Naive thymus-derived CD8-positive, alpha-beta T cell (primary cell): ENCODE measurements at regions not wholly inside any gene's neighbourhood (a gene's known extent, or its start where the extent isn't known, plus 50 kb on each side); places are given as distances from the start of the nearest gene placed in this dataset.

Experiments used
- ATAC-seq, 2 donors: fragments of 150-1000 bp; cut with Tn5 transposase in 1 of 2; sonication (Bioruptor Pico), chemical (Tn5 transposase) in 1 of 2; 1 replicate in 1 of 2; 2 replicates in 1 of 2; pipeline ENCODE4 v1.10.0; 2021; ENCODE audit warnings: mild to moderate bottlenecking in 2 of 2, moderate library complexity in 2 of 2
- POLR2A ChIA-PET: fragments of 350-600 bp; sonication (Branson Sonifier 250); formaldehyde crosslinking; loops from one replicate; lab custom pipeline; 2021; ENCODE audit warnings: antibody characterized with exemption; lab: Charles Lee
- DNase-seq, 10 donors: peaks; one replicate each; pipeline versions ENCODE4 v3.0.0 to v3.0.0-alpha.2; 2020 to 2022
- H3K27ac Mint-ChIP-seq, 10 donors: one replicate each; pipeline ENCODE4 v1.8.0; 2020 to 2022; ENCODE audit warnings: mild to moderate bottlenecking in 10 of 10, mixed read lengths in 10 of 10, moderate library complexity in 4 of 10, inconsistent platforms in 1 of 10
- H3K27me3 Mint-ChIP-seq, 5 donors: one replicate each; pipeline ENCODE4 v1.8.0; 2021 to 2022; ENCODE audit warnings: mixed read lengths in 5 of 5
- H3K36me3 Mint-ChIP-seq, 3 donors: one replicate each; pipeline ENCODE4 v1.8.0; 2020 to 2022; ENCODE audit warnings: mixed read lengths in 3 of 3, mild to moderate bottlenecking in 2 of 3, inconsistent platforms in 1 of 3
- H3K4me1 Mint-ChIP-seq, 4 donors: one replicate each; pipeline ENCODE4 v1.8.0; 2021 to 2022; ENCODE audit warnings: mixed read lengths in 4 of 4
- H3K4me3 Mint-ChIP-seq, 10 donors: one replicate each; pipeline ENCODE4 v1.8.0; 2020 to 2022; ENCODE audit warnings: mild to moderate bottlenecking in 10 of 10, mixed read lengths in 10 of 10, moderate library complexity in 6 of 10, inconsistent platforms in 1 of 10
- H3K9me3 Mint-ChIP-seq, 9 donors: one replicate each; pipeline ENCODE4 v1.8.0; 2020 to 2022; ENCODE audit warnings: mixed read lengths in 9 of 9, mild to moderate bottlenecking in 3 of 9, inconsistent platforms in 1 of 9, moderate library complexity in 1 of 9

- Mint-ChIP-seq H3K27me3 (no peaks in the 10 kb centered on the region), H3K4me3 (peak overlapping the region in 9 of 10 donors; percentile 5 to 79 (median 41)), H3K27ac (peak overlapping the region; percentile 29 to 98 (median 80)), H3K36me3 (no peaks in the 10 kb centered on the region), H3K4me1 (peaks cover 49 to 91% (median 81%) of the 10 kb centered on the region in 4 donors), H3K9me3 (no peaks in the 10 kb centered on the region)
- ATAC-seq (no peak), DNase-seq (no peak)
- POLR2A ChIA-PET, result interaction anchor here (1.6 kb wide), 1 partner anchor 9 kb away, joined by 8 read pairs; no protein-coding TSS in a partner anchor
Observed at GRCh38 chr13:30151388-30151787, 156.0 kb downstream of the KATNAL1 start.

GRCh38 chr13:30149248-30149647, 158.1 kb downstream of the KATNAL1 start:
- ATAC-seq, result no peak
- no peak for DNase-seq
- H3K36me3 Mint-ChIP-seq, result peaks cover 0 to 6% (median 4%) of the 10 kb centered on the region in 3 donors
- H3K27ac Mint-ChIP-seq, result peak overlapping the region in 7 of 10 donors; percentile 84 to 98 (median 95)
- POLR2A ChIA-PET, result interaction anchor here (0.9 to 4.4 kb wide), 5 partner anchors 8 to 468 kb away, joined by 4 to 39 read pairs (median 4); partner anchors contain the start of gene USPL1
- H3K27me3 Mint-ChIP-seq, result no peaks in the 10 kb centered on the region
- H3K4me1 Mint-ChIP-seq, result peaks cover 48 to 91% (median 82%) of the 10 kb centered on the region in 4 donors
- peaks cover 0 to 7% (median 0%) of the 10 kb centered on the region in 9 donors for H3K9me3 Mint-ChIP-seq
- H3K4me3 Mint-ChIP-seq, result peak overlapping the region in 7 of 10 donors; percentile 14 to 73 (median 66)

GRCh38 chr13:30148786-30149185, 158.6 kb downstream of the KATNAL1 start:
- Mint-ChIP-seq H3K27me3 (no peaks in the 10 kb centered on the region), H3K27ac (peak overlapping the region in 9 of 10 donors; percentile 76 to 98 (median 95)), H3K36me3 (peaks cover 0 to 7% (median 4%) of the 10 kb centered on the region in 3 donors), H3K9me3 (peaks cover 0 to 9% (median 0%) of the 10 kb centered on the region in 9 donors), H3K4me1 (peaks cover 47 to 89% (median 84%) of the 10 kb centered on the region in 4 donors), H3K4me3 (peak overlapping the region in 9 of 10 donors; percentile 9 to 81 (median 66))
- DNase-seq (no peak), ATAC-seq (no peak)
- POLR2A ChIA-PET, result interaction anchor here (0.9 to 4.4 kb wide), 9 partner anchors 9 to 469 kb away, joined by 3 to 39 read pairs (median 4); partner anchors contain the start of genes HMGB1 and USPL1

DNA sequence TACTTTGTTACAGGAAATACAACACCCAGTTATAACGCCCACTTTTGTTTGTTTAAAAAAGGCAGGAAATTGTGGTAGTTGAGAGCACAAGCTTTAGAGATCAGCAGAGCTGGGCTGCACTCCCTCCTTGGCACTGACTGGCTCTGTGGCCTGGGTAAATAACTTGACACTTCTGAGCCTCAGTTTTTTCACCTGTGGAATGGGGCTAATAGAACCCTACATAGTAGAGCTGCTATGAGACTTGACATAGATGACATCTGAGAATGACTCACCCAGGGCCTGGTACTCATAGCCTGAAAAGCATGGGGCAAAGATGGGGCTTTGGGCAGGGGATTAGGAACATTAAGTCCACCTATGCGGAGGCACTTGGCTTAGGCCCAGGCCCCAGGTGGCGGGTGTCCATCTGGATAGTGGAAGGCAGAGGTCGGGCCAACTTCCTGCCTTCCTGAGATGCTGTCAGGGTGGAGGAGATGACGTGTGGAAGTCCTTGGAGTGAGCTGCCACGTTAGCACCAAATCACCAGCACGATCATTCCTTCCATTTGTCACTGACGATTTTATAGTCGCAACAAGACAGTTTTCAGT, 159.1 kb downstream of the KATNAL1 start:
- ATAC-seq (peak; percentile 82 to 92), DNase-seq (peak in 7 of 10 donors; percentile 32 to 78 (median 63))
- H3K9me3 Mint-ChIP-seq, result peaks cover 0 to 9% (median 0%) of the 10 kb centered on the region in 9 donors
- H3K4me1 Mint-ChIP-seq, result peaks cover 47 to 91% (median 88%) of the 10 kb centered on the region in 4 donors
- peaks cover 0 to 7% (median 4%) of the 10 kb centered on the region in 3 donors for H3K36me3 Mint-ChIP-seq
- peak overlapping the region; percentile 76 to 98 (median 95) for H3K27ac Mint-ChIP-seq
- no peaks in the 10 kb centered on the region for H3K27me3 Mint-ChIP-seq
- POLR2A ChIA-PET, result interaction anchor here (0.8 to 4.4 kb wide), 10 partner anchors 9 to 469 kb away, joined by 3 to 39 read pairs (median 4); partner anchors contain the start of genes HMGB1, KATNAL1 and USPL1
- H3K4me3 Mint-ChIP-seq, result peak overlapping the region; percentile 21 to 81 (median 68)

GRCh38 chr13:30147421-30147820, 159.9 kb downstream of the KATNAL1 start:
- DNase-seq (no peak), ATAC-seq (peak; percentile 13 to 18)
- H3K9me3 Mint-ChIP-seq, result peaks cover 0 to 9% (median 0%) of the 10 kb centered on the region in 9 donors
- H3K36me3 Mint-ChIP-seq, result peaks cover 0 to 7% (median 4%) of the 10 kb centered on the region in 3 donors
- H3K27ac Mint-ChIP-seq, result peak overlapping the region; percentile 76 to 98 (median 95)
- H3K4me3 Mint-ChIP-seq, result peak overlapping the region in 9 of 10 donors; percentile 26 to 81 (median 68)
- H3K27me3 Mint-ChIP-seq, result no peaks in the 10 kb centered on the region
- H3K4me1 Mint-ChIP-seq, result peaks cover 50 to 94% (median 90%) of the 10 kb centered on the region in 4 donors
- POLR2A ChIA-PET, result interaction anchor here (1.2 to 4.4 kb wide), 8 partner anchors 9 to 470 kb away, joined by 3 to 39 read pairs (median 4); partner anchors contain the start of genes KATNAL1 and USPL1

DNA sequence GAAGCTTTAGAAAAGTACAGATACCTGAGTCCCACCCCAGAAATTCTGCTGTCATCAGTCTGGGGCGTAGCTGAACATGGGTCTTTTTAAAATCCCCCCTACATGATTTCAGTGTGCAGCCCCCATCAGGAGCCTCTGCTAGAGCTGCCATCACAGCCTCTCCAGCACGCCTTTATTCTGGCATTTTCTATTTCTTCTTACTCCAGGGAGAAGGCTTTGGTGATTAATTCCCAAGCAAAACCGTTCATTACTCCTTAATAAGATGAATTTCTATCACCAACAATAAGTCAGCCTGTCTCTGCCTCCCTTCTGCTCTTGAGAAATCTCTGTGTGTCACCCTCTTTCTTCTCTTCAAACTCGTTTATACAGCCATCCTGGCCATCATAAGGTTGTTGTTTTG, 160.3 kb downstream of the KATNAL1 start:
- Mint-ChIP-seq H3K4me3 (peak overlapping the region in 7 of 10 donors; percentile 11 to 73 (median 41)), H3K36me3 (peaks cover 0 to 7% (median 4%) of the 10 kb centered on the region in 3 donors), H3K27me3 (no peaks in the 10 kb centered on the region), H3K27ac (peak overlapping the region; percentile 76 to 98 (median 95)), H3K9me3 (peaks cover 0 to 9% (median 0%) of the 10 kb centered on the region in 9 donors), H3K4me1 (peaks cover 50 to 94% (median 90%) of the 10 kb centered on the region in 4 donors)
- DNase-seq, result no peak
- no peak for ATAC-seq
- POLR2A ChIA-PET, result interaction anchor here (0.6 to 4.4 kb wide), 6 partner anchors 10 to 317 kb away, joined by 3 to 39 read pairs (median 3); partner anchors contain the start of gene KATNAL1

GRCh38 chr13:30145709-30146367, 161.5 kb downstream of the KATNAL1 start:
- Mint-ChIP-seq H3K27me3 (no peaks in the 10 kb centered on the region), H3K4me1 (peaks cover 44 to 93% (median 83%) of the 10 kb centered on the region in 4 donors), H3K27ac (peak overlapping the region; percentile 70 to 98 (median 94)), H3K9me3 (peaks cover 0 to 9% (median 0%) of the 10 kb centered on the region in 9 donors), H3K4me3 (peak overlapping the region in 6 of 10 donors; percentile 11 to 68 (median 40)), H3K36me3 (peaks cover 0 to 7% (median 4%) of the 10 kb centered on the region in 3 donors)
- POLR2A ChIA-PET, result interaction anchor here (0.7 to 4.4 kb wide), 5 partner anchors 9 to 249 kb away, joined by 3 to 39 read pairs (median 3); no protein-coding TSS in a partner anchor
- ATAC-seq (no peak), DNase-seq (no peak)

- no peak for DNase-seq
- Mint-ChIP-seq H3K9me3 (peaks cover 0 to 9% (median 0%) of the 10 kb centered on the region in 9 donors), H3K4me3 (no peak overlapping the region), H3K27me3 (no peaks in the 10 kb centered on the region), H3K4me1 (peaks cover 31 to 74% (median 63%) of the 10 kb centered on the region in 4 donors), H3K27ac (peak overlapping the region in 5 of 10 donors; percentile 32 to 89 (median 63)), H3K36me3 (peaks cover 0 to 7% (median 4%) of the 10 kb centered on the region in 3 donors)
- no peak for ATAC-seq
- POLR2A ChIA-PET, result interaction anchor here (1.3 kb wide), 1 partner anchor 25 kb away, joined by 3 read pairs; no protein-coding TSS in a partner anchor
Observed at GRCh38 chr13:30143666-30144400, 163.5 kb downstream of the KATNAL1 start.

GRCh38 chr13:30142486-30143211, 164.7 kb downstream of the KATNAL1 start:
- POLR2A ChIA-PET, result interaction anchor here (1.3 to 1.7 kb wide), 3 partner anchors 9 to 23 kb away, joined by 3 to 8 read pairs (median 8); no protein-coding TSS in a partner anchor
- H3K4me1 Mint-ChIP-seq, result peaks cover 19 to 62% (median 52%) of the 10 kb centered on the region in 4 donors
- DNase-seq (no peak), ATAC-seq (no peak)
- peak overlapping the region in 3 of 10 donors; percentile 9 to 41 (median 22) for H3K4me3 Mint-ChIP-seq
- H3K27ac Mint-ChIP-seq, result peak overlapping the region in 9 of 10 donors; percentile 27 to 85 (median 58)
- H3K27me3 Mint-ChIP-seq, result no peaks in the 10 kb centered on the region
- H3K36me3 Mint-ChIP-seq, result peaks cover 0 to 7% (median 4%) of the 10 kb centered on the region in 3 donors
- H3K9me3 Mint-ChIP-seq, result peaks cover 0 to 9% (median 0%) of the 10 kb centered on the region in 9 donors

DNA sequence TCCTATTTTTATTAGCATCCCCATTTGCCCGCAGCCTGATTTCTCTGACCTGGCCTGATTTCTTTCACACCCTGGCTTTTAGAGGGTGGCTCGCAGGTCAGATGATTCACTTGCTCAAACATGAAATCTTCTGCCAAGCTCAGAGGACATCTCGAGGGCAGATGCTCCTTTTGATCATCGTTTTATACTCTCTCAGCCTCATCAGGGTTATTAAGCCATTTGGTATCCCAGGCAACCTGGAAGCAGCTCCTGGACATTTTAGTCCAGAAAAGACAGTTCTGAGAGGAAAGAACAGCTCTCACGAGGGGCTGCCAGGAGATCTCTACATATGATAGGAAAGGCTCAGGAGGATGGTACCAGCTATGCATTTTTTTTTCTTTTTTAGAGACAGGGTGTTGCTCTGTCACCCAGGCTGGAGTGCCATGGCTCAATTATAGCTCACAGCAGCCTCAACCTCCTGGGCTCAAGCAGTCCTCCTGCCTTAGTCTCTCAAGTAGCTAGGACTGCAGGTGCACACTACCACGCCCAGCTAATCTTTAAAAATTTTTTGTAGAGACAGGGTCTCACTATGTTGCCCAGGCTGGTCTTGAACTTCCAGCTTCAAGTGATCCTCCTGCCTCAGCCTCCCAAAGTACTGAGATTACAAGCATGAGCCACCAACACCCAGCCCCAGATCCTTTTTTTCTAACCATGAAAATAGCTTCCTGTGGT, 165.4 kb downstream of the KATNAL1 start:
- Mint-ChIP-seq H3K27me3 (no peaks in the 10 kb centered on the region), H3K36me3 (peaks cover 0 to 7% (median 4%) of the 10 kb centered on the region in 3 donors), H3K4me3 (peak overlapping the region in 3 of 10 donors; percentile 9 to 35 (median 22)), H3K27ac (peak overlapping the region in 5 of 10 donors; percentile 48 to 85 (median 68)), H3K9me3 (peaks cover 0 to 9% (median 0%) of the 10 kb centered on the region in 9 donors), H3K4me1 (peaks cover 17 to 55% (median 44%) of the 10 kb centered on the region in 4 donors)
- no peak for DNase-seq
- no peak for ATAC-seq
- POLR2A ChIA-PET, result interaction anchor here (1.3 to 1.7 kb wide), 2 partner anchors 9 to 10 kb away, joined by 8 read pairs; no protein-coding TSS in a partner anchor
